WERI-Rb-1 (cell line): ENCODE measurements at regions not wholly inside any gene's neighbourhood (a gene's known extent, or its start where the extent isn't known, plus 50 kb on each side); places are given as distances from the start of the nearest gene placed in this dataset.

ENCODE experiments used
- DNase-seq: peaks from one replicate; pipeline ENCODE4 v3.0.0-alpha.2; 2020
- H3K27ac ChIP-seq: fragments of 250-450 bp; sonication (Bioruptor Pico); 2 replicates; pipeline ENCODE4 v1.5.1; 2020; ENCODE audit warnings: mild to moderate bottlenecking, moderate library complexity
- H3K27me3 ChIP-seq: fragments of 250-450 bp; sonication (Bioruptor Pico); 2 replicates; pipeline ENCODE4 v1.5.1; 2021; ENCODE audit warnings: mild to moderate bottlenecking, low read depth, moderate library complexity; ENCODE audit not compliant: insufficient read depth, severe bottlenecking
- H3K36me3 ChIP-seq: fragments of 250-450 bp; sonication (Bioruptor Pico); 2 replicates; pipeline ENCODE4 v1.5.1; 2020; ENCODE audit warnings: mild to moderate bottlenecking, moderate library complexity
- H3K4me3 ChIP-seq: 2 replicates; pipeline ENCODE4 v1.5.1; 2011; ENCODE audit warnings: low read depth, mild to moderate bottlenecking, control low read depth, low read length
- H3K9me3 ChIP-seq: fragments of 250-450 bp; sonication (Bioruptor Pico); 2 replicates; pipeline ENCODE4 v1.5.1; 2021; ENCODE audit warnings: mild to moderate bottlenecking, moderate library complexity; ENCODE audit not compliant: severe bottlenecking
- CTCF ChIP-seq: IDR thresholded peaks from 2 replicates; pipeline ENCODE4 v1.5.1; 2011; ENCODE audit warnings: low read depth, mild to moderate bottlenecking, control low read depth, inconsistent platforms, low read length

- no peak for DNase-seq
- Histone ChIP-seq H3K27ac (no peak overlapping the region), H3K27me3 (peaks cover 93% of the 10 kb centered on the region), H3K36me3 (no peaks in the 10 kb centered on the region), H3K4me3 (no peak overlapping the region), H3K9me3 (no peaks in the 10 kb centered on the region)
- peak; percentile 20; the same call in 1 of the 2 replicates for TF ChIP-seq CTCF
Measured at GRCh38 chr2:111698743-111699554, 185.0 kb downstream of the ANAPC1 start.

- Histone ChIP-seq H3K27ac (no peak overlapping the region), H3K36me3 (no peaks in the 10 kb centered on the region), H3K9me3 (no peaks in the 10 kb centered on the region), H3K4me3 (no peak overlapping the region), H3K27me3 (peaks cover 89% of the 10 kb centered on the region)
- no peak for TF ChIP-seq CTCF
- DNase-seq = no peak
Measured at GRCh38 chr2:111701266-111701665, 182.7 kb downstream of the ANAPC1 start.

- H3K36me3 ChIP-seq = no peaks in the 10 kb centered on the region
- no peak for DNase-seq
- H3K4me3 ChIP-seq = no peak overlapping the region
- no peaks in the 10 kb centered on the region for H3K9me3 ChIP-seq
- no peak for TF ChIP-seq CTCF
- peaks cover 89% of the 10 kb centered on the region for H3K27me3 ChIP-seq
- H3K27ac ChIP-seq = no peak overlapping the region
Measured at GRCh38 chr2:111701798-111702118, 182.2 kb downstream of the ANAPC1 start.

GRCh38 chr2:111702119-111702803 is 181.7 kb downstream of the ANAPC1 start:
- no peak overlapping the region for H3K27ac ChIP-seq
- peaks cover 89% of the 10 kb centered on the region for H3K27me3 ChIP-seq
- TF ChIP-seq CTCF = peak; percentile 66
- no peak overlapping the region for H3K4me3 ChIP-seq
- DNase-seq = peak; percentile 28
- H3K36me3 ChIP-seq = no peaks in the 10 kb centered on the region
- H3K9me3 ChIP-seq = no peaks in the 10 kb centered on the region

GRCh38 chr2:111702804-111703196 is 181.2 kb downstream of the ANAPC1 start:
- H3K4me3 ChIP-seq = no peak overlapping the region
- DNase-seq = no peak
- no peak overlapping the region for H3K27ac ChIP-seq
- H3K27me3 ChIP-seq = peaks cover 93% of the 10 kb centered on the region
- no peak for TF ChIP-seq CTCF
- no peaks in the 10 kb centered on the region for H3K9me3 ChIP-seq
- no peaks in the 10 kb centered on the region for H3K36me3 ChIP-seq
